NB4 (cell line): ENCODE measurements at regions not wholly inside any gene's neighbourhood (a gene's known extent, or its start where the extent isn't known, plus 50 kb on each side); places are given as distances from the start of the nearest gene placed in this dataset.

ENCODE experiments used
- CTCF ChIP-seq: IDR thresholded peaks from one replicate; pipeline ENCODE4 v1.5.1; 2012; ENCODE audit warnings: low read depth, low read length
- MAX ChIP-seq: IDR thresholded peaks from 2 replicates; pipeline ENCODE4 v1.6.1; 2011; ENCODE audit warnings: low read depth, low read length
- MYC ChIP-seq: IDR thresholded peaks from 2 replicates; pipeline ENCODE4 v1.6.1; 2011; ENCODE audit warnings: low read depth, low read length
- POLR2A ChIP-seq: IDR thresholded peaks from 2 replicates; pipeline ENCODE4 v1.6.1; 2011; ENCODE audit warnings: mild to moderate bottlenecking; ENCODE audit not compliant: insufficient read length; ENCODE audit errors: extremely low read depth

GRCh38 chr1:38261574-38261973 is 215.0 kb upstream of the POU3F1 start:
- TF ChIP-seq CTCF (no peak), POLR2A (no peak), MAX (no peak), MYC (no peak)
